ENCODE measurements at regions not wholly inside any gene's neighbourhood (a gene's known extent, or its start where the extent isn't known, plus 50 kb on each side); places are given as distances from the start of the nearest gene placed in this dataset.
"Not testable (repeated sequence)": the region's sequence is repeated elsewhere in the genome, so short reads cannot be mapped to it uniquely, and the experiment has no call there.

DNA sequence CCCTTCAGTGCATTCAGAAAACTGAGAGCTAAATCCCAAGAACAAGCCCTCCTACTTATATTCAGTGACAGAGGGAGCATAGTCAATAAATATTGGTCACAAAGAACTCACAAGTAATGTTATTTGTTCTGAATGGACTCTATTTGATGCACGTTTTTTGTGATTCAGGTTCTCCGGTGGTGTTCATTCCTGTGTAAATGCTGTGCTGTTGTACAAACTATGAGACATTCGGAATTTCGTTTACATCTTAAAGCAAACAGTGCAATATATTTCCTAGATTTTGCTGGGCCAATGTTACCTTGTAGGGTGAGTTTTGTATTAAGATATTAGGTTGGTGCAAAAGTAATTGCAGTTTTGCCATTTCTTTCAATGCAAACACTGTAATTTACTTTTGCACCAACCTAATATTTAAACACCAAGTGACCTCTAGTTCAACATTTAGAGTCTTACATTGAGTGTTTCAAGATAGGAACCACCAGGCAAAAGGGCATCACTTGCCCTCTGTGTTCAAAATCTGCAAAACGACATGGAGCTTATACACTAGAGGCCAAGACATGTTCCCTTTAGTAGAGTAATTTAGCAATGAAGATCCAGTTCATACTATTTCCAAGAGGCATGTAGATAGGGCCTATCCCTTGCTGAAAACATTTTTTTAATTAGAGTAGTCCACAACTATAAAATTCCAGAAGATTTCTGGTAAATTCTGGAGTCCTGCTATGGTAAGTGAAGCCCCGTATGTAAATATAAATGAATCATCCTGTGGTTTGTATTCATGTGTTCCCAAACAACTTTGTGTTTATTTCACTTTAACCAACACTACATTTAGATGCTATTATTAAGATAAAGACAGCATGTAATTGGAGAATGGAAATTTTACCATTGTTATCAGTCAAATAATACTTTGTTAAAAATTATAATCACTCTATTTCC, 444.0 kb upstream of the PTGER4 start:
- DNase-seq (ENCODE audit: low read depth, low spot score): no peak
- H3K27ac ChIP-seq: no peak overlapping the region

GRCh38 chr5:40233268-40233667, 446.4 kb upstream of the PTGER4 start:
- DNase-seq (ENCODE audit: low read depth, low spot score): no peak
- no peak overlapping the region for H3K27ac ChIP-seq

DNA sequence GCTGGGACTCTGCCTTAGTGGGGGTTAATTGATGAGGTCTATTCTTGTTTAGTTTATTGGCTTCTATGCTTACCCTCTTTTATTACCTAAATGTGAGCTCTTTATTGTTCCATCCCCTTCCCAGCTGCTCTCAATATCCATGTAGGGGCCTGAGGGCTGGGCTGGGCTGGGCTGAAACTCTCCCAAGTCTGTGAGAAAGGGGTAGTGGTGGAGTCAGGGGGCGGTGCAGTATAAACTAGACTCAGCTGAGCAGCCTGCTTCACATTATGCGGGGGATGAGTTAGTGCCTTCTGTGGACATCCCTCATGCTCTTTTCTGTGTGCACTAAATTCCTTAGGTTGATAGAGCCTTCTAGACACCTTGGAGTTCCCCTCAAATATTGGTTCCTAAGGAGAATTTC, 451.8 kb upstream of the PTGER4 start:
- no peak for DNase-seq (ENCODE audit: low read depth, low spot score)
- no peak overlapping the region for H3K27ac ChIP-seq

DNA sequence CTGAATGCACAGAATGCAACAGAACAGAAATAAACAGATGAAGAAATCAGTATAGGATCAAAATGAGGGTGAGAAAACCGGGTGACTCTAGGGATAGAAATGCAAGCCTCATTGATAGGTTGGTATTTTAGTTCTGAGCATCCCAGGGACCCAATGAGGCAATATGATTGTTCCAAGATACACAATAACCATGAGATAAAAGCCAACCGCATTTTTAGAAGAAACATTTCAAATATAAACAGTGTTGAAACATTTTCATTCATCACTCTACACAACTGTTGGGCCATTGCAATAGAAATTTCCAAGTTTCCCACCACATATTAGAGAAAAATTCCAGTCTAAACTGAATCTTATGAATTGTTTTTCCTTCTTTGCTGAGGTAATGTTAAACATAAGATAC, 452.3 kb upstream of the PTGER4 start:
- DNase-seq (ENCODE audit: low read depth, low spot score): no peak
- H3K27ac ChIP-seq: no peak overlapping the region

GRCh38 chr5:40226906-40227305, 452.8 kb upstream of the PTGER4 start:
- H3K27ac ChIP-seq: no peak overlapping the region
- DNase-seq (ENCODE audit: low read depth, low spot score): no peak

- H3K27ac ChIP-seq; DNase-seq (ENCODE audit: low read depth, low spot score): not testable (repeated sequence)
Measured at GRCh38 chr5:40225147-40225546, 454.6 kb upstream of the PTGER4 start.

GRCh38 chr5:40224421-40224820, 455.3 kb upstream of the PTGER4 start:
- no peak overlapping the region for H3K27ac ChIP-seq
- DNase-seq (ENCODE audit: low read depth, low spot score): no peak

- no peak overlapping the region for H3K27ac ChIP-seq
- no peak for DNase-seq (ENCODE audit: low read depth, low spot score)
Measured at GRCh38 chr5:40223884-40224402, 455.8 kb upstream of the PTGER4 start.

GRCh38 chr5:40221796-40222195, 457.9 kb upstream of the PTGER4 start:
- peak overlapping the region; percentile 35 for H3K27ac ChIP-seq
- DNase-seq (ENCODE audit: low read depth, low spot score): no peak

- H3K27ac ChIP-seq: no peak overlapping the region
- no peak for DNase-seq (ENCODE audit: low read depth, low spot score)
Measured at GRCh38 chr5:40221255-40221654, 458.5 kb upstream of the PTGER4 start.

GRCh38 chr5:40220260-40220659, 459.5 kb upstream of the PTGER4 start:
- no peak for DNase-seq (ENCODE audit: low read depth, low spot score)
- H3K27ac ChIP-seq: no peak overlapping the region

- no peak for DNase-seq (ENCODE audit: low read depth, low spot score)
- H3K27ac ChIP-seq: no peak overlapping the region
Measured at GRCh38 chr5:40217553-40217952, 462.2 kb upstream of the PTGER4 start.

- no peak for DNase-seq (ENCODE audit: low read depth, low spot score)
- peak overlapping the region; percentile 14 for H3K27ac ChIP-seq
Measured at GRCh38 chr5:40210694-40211093, 469.0 kb upstream of the PTGER4 start.

GRCh38 chr5:40206030-40206429, 473.7 kb upstream of the PTGER4 start:
- DNase-seq (ENCODE audit: low read depth, low spot score): no peak
- H3K27ac ChIP-seq: no peak overlapping the region

DNA sequence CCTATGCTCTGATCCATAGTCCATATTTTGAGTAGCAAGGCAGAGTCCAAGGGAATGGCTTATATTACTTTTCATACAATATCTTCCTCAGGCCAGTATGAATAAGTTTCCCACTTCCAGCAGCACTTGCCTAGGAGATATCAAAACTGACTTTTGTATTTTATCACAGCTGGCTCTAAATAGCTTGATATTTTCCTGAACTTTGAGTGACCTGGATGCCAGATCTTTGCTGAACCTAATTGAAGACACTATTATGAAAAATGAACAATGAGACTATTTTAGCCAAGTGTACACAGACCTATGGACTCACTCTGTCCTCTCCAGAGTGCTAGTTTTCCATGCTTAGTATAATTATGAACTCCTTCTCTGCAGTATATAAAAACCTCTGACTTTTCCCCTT, 475.6 kb upstream of the PTGER4 start:
- no peak overlapping the region for H3K27ac ChIP-seq
- DNase-seq (ENCODE audit: low read depth, low spot score): no peak

DNA sequence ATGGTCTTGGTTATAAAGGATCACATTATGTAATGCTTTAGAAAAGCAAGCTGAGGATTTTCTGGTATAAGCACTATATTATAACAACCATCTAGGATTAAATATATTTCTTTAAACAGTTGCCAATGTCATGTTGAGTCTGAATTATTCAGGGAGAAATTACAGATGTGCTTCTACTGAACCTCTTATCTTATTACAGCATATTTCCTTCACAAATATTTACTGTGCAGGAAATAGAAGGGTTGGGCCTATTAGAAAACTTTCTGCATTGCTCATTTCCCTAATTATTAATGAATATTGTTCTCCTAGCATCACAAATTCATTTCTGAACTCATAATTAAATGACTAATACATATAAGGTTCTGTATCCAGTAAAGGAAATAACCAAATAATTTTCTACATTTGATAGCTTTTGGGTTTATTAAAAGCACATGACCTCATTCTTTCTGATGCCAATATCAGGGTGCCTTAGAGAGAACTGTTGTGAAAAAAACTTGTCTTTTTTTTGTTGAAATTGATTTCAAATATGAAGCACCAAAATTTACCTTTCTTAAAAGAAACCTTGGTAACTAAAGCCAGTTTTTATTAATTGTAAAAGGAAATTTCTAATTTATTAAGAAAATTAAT, 476.8 kb upstream of the PTGER4 start:
- DNase-seq (ENCODE audit: low read depth, low spot score): no peak
- H3K27ac ChIP-seq: no peak overlapping the region

- no peak for DNase-seq (ENCODE audit: low read depth, low spot score)
- no peak overlapping the region for H3K27ac ChIP-seq
Measured at GRCh38 chr5:40198736-40199135, 481.0 kb upstream of the PTGER4 start.

- not testable (repeated sequence) for H3K27ac ChIP-seq; DNase-seq (ENCODE audit: low read depth, low spot score)
Measured at GRCh38 chr5:40195574-40195973, 484.1 kb upstream of the PTGER4 start.

- H3K27ac ChIP-seq: no peak overlapping the region
- no peak for DNase-seq (ENCODE audit: low read depth, low spot score)
Measured at GRCh38 chr5:40191150-40191549, 488.6 kb upstream of the PTGER4 start.

GRCh38 chr5:40172721-40173120, 507.0 kb upstream of the PTGER4 start:
- peak; percentile 8 for DNase-seq (ENCODE audit: low read depth, low spot score)

GRCh38 chr5:40171971-40172370, 507.7 kb upstream of the PTGER4 start:
- DNase-seq (ENCODE audit: low read depth, low spot score): peak; percentile 39

More at GRCh38 chr5:40172721-40173120, 507.0 kb upstream of the PTGER4 start:
- H3K27ac ChIP-seq: peak overlapping the region; percentile 25

More at GRCh38 chr5:40171971-40172370, 507.7 kb upstream of the PTGER4 start:
- peak overlapping the region; percentile 25 for H3K27ac ChIP-seq

Data from epithelial cell of prostate (primary cell).